ENCODE measurements at regions not wholly inside any gene's neighbourhood (a gene's known extent, or its start where the extent isn't known, plus 50 kb on each side); places are given as distances from the start of the nearest gene placed in this dataset.

DNA sequence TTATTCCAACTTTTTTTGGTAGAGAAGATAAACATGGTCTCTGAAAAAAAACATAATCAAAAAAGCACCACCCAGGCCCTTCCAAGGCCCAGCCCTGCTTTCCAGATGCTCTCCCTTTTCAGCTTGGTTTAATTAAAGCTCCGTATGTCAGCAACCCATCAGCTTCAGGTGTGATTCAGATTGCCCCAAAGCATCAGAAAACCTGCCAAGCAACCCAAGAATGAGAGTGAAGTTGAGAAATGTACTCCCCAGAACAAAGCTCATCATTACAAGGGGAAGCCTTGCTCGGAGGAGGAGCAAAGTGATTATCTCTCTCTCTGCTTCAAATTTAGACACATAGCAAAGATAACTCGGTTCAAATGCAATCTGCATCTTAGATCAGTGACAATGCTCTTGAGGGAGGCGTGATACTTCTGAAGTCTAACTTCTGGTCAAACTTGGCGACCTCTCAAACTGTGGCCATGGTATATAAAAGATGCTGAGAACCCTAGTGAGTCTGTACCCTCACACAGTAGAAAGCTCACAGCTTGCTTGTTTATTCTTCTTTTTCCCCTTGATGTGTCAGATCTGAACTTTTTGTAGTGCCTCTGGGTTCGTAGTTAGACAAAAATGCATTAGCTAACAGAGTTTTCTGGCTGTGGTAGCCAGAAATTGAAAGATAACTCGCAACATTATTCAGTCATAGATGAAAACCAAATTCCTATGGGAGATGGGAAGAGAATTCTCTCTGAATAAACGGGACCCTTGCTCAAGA is 63.3 kb upstream of the ZC3H11B start:
- Histone ChIP-seq H3K9me3 (replicated peaks) (no peaks in the 10 kb centered on the region), H3K36me3 (no peaks in the 10 kb centered on the region), H3K4me1 (replicated peaks) (no peaks in the 10 kb centered on the region), H3K27ac (no peak overlapping the region), H3K27me3 (replicated peaks) (no peaks in the 10 kb centered on the region), H3K4me3 (no peak overlapping the region)
- no peak for DNase-seq (ENCODE audit: low read depth in 1 of 2, low spot score in 2 of 2)

DNA sequence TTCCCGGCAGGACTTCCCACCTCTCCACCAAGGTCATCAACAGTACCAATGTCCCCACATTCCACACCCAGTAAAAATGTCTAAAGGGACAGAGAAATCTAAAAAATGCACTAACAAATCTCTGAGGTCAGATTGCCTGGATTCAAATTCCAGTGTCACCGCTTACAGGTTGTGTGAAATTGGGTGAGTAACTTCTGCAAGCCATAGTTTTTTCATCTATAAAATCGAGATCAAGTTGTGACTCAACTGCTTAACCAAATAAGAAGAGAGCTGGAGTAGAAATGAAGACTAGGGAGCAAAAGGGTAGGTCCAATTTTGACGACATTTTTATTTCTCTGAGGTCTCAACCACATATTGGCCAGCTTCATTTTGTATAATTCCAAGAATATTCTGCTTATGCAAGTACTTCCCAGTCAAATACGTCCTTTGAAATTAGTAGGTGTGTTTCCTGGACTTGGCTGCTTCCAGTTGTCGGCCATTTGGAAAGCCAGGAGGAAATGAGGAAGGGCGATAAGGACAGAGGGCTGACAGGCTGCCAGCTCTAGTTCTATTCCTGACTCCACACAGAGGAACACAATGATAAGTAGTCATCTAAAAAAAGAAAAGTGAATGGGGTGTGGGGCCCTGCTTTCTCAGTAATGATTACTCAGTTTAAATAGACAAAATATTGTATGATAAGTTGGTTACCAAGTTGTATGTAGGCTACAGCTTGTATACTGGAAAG is 57.7 kb upstream of the ZC3H11B start:
- no peak overlapping the region for H3K27ac ChIP-seq
- no peak overlapping the region for H3K4me3 ChIP-seq
- H3K36me3 ChIP-seq = no peaks in the 10 kb centered on the region
- no peaks in the 10 kb centered on the region for H3K9me3 ChIP-seq (replicated peaks)
- H3K4me1 ChIP-seq (replicated peaks) = no peaks in the 10 kb centered on the region
- DNase-seq (ENCODE audit: low read depth in 1 of 2, low spot score in 2 of 2) = no peak
- H3K27me3 ChIP-seq (replicated peaks) = no peaks in the 10 kb centered on the region

DNA sequence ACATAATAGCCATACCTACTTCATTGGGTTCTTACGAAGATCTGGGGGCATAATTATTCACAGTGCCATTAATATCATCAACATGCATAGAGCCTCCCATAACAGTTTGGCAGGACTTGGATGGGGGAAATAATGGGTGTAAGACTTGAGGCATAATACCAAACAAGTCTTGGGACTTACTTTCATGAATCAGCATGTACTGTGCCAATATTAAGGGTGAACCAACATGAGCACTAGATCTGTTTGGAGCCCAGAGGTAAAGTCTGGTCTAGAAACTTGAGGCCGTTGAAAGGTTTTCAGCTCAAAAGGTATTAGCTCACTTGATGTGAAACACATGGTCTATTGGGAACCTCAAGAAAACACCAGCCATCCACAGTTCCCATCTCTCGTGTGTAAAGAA is 56.7 kb upstream of the ZC3H11B start:
- no peaks in the 10 kb centered on the region for H3K9me3 ChIP-seq (replicated peaks)
- no peaks in the 10 kb centered on the region for H3K36me3 ChIP-seq
- DNase-seq (ENCODE audit: low read depth in 1 of 2, low spot score in 2 of 2) = no peak
- no peak overlapping the region for H3K4me3 ChIP-seq
- no peak overlapping the region for H3K27ac ChIP-seq
- H3K4me1 ChIP-seq (replicated peaks) = no peaks in the 10 kb centered on the region
- H3K27me3 ChIP-seq (replicated peaks) = no peaks in the 10 kb centered on the region

DNA sequence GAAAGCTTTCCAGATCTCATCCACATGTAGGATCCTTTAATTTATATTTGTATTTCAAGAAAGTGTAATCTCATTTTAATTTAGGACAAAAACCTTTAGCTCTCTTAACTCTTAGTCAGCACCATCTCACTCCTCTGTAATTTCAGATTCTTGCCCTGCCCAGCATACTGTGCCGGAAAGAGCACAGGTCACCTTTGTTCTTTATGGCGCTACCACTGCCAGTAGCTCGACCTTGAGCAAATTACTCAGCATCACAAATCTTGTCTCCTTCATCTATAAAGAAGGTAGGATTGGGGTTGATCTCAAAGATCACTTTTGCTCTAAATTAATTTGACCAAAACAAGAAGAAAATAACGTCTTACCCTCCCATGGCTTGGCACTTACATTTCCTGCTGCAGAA is 56.1 kb upstream of the ZC3H11B start:
- Histone ChIP-seq H3K27ac (no peak overlapping the region), H3K9me3 (replicated peaks) (no peaks in the 10 kb centered on the region), H3K27me3 (replicated peaks) (no peaks in the 10 kb centered on the region), H3K36me3 (no peaks in the 10 kb centered on the region), H3K4me1 (replicated peaks) (no peaks in the 10 kb centered on the region), H3K4me3 (no peak overlapping the region)
- DNase-seq (ENCODE audit: low read depth in 1 of 2, low spot score in 2 of 2) = no peak

DNA sequence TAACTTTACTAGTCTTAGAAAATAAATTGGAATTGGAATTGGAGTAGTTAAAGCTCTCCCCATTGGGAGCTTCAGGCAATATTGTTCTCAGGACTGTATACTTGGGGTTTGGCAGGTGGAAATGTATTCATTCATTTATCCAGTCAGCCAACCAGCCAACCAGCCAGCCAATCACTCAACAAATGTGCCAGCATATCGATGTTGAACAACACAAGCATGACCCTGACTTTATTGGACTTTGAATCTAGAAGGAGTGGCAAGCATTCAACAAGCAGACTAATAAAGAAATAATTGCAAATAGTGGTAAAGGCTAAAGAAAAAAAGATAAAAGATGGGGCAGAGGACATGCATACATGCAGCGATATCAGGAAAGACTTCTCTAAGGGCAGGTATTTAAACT is 55.5 kb upstream of the ZC3H11B start:
- DNase-seq (ENCODE audit: low read depth in 1 of 2, low spot score in 2 of 2) = no peak
- Histone ChIP-seq H3K27me3 (replicated peaks) (no peaks in the 10 kb centered on the region), H3K27ac (no peak overlapping the region), H3K9me3 (replicated peaks) (no peaks in the 10 kb centered on the region), H3K36me3 (no peaks in the 10 kb centered on the region), H3K4me1 (replicated peaks) (no peaks in the 10 kb centered on the region), H3K4me3 (no peak overlapping the region)

DNA sequence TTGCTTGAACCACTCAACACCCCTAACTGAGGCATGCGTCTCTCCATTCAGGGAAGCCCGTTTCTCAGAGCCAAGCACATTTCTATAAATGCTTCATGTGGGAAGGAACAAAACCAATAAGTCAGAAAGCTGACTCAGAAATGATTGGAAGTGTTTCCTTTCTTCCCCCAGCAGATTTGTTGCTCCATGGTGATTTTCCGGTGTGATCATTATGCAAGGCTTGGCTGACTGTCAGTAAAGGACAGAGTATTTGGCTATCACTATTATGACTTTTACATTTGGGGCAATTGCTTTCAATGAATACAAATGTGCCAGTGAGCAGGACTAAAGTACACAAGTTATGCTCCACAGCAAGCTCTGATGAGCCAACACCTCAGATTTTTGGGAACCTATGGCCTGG is 53.3 kb upstream of the ZC3H11B start:
- H3K9me3 ChIP-seq (replicated peaks) = no peaks in the 10 kb centered on the region
- H3K4me3 ChIP-seq = no peak overlapping the region
- H3K27ac ChIP-seq = no peak overlapping the region
- no peak for DNase-seq (ENCODE audit: low read depth in 1 of 2, low spot score in 2 of 2)
- no peaks in the 10 kb centered on the region for H3K36me3 ChIP-seq
- H3K4me1 ChIP-seq (replicated peaks) = no peaks in the 10 kb centered on the region
- H3K27me3 ChIP-seq (replicated peaks) = no peaks in the 10 kb centered on the region

DNA sequence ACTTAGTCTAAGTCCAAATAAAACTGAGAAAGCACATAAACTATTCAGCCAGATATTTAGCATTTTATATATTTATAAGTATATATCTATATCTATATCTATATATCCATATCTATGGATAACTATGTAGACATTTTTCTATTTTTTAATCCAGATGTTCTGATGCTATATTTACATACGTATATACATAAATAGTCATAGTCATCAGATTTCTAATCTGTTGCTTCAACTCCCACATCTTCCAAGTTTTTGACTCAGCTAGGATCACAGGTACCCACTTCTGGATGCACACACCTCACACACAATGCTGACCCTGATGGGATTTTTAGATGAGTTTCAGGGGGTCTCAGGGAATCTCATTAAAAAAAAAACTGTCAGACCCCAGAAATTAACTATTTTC is 52.2 kb upstream of the ZC3H11B start:
- H3K4me3 ChIP-seq = no peak overlapping the region

DNA sequence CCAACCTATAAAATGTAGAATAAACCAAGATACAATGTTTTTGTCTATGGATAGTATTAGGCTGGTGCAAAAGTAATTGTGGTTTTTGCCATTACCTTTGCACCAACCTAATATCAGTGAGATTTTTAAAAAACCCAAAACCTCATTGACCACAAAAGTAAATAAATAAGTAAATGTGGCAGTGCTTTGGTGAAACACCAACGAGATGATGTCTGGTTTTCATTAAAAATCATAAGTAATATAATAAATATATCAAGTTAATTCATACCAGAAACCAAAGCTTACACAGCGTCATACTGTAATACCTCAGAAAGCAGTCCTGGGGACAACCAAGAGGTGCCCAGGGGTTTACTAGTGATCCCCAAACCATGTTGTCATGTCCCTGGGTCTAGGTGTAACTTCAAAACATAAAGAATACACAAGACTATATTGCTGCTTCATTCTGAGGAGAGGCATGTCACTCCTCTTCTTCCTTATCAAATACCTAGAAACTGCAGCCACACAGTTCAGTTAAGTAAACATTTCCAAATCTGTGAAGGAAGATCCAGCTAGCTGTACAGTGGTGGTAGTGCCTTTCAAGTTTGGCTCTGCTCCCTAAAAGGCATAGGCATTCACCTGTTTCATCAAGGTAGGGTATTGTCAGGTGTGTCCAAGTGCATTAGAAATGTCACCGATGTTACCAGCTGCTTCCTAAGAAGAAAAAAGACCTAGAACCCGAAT is 51.6 kb upstream of the ZC3H11B start:
- Histone ChIP-seq H3K4me1 (replicated peaks) (no peaks in the 10 kb centered on the region), H3K27me3 (replicated peaks) (no peaks in the 10 kb centered on the region; the same call in 1 of the 2 replicates), H3K4me3 (no peak overlapping the region), H3K36me3 (no peaks in the 10 kb centered on the region), H3K27ac (no peak overlapping the region), H3K9me3 (replicated peaks) (no peaks in the 10 kb centered on the region)
- DNase-seq (ENCODE audit: low read depth in 1 of 2, low spot score in 2 of 2) = no peak

More for the DNA sequence above, 52.2 kb upstream of the ZC3H11B start:
- Histone ChIP-seq H3K4me1 (replicated peaks) (no peaks in the 10 kb centered on the region), H3K36me3 (no peaks in the 10 kb centered on the region), H3K9me3 (replicated peaks) (no peaks in the 10 kb centered on the region), H3K27me3 (replicated peaks) (no peaks in the 10 kb centered on the region), H3K27ac (no peak overlapping the region)
- DNase-seq (ENCODE audit: low read depth in 1 of 2, low spot score in 2 of 2) = no peak

Measured in SJSA1 (cell line).